ENCODE measurements at regions not wholly inside any gene's neighbourhood (a gene's known extent, or its start where the extent isn't known, plus 50 kb on each side); places are given as distances from the start of the nearest gene placed in this dataset.
"Not testable (repeated sequence)": the region's sequence is repeated elsewhere in the genome, so short reads cannot be mapped to it uniquely, and the experiment has no call there.

GRCh38 chr5:99694884-99695283 lies 766.1 kb upstream of the CHD1 start:
- ATAC-seq = no peak

DNA sequence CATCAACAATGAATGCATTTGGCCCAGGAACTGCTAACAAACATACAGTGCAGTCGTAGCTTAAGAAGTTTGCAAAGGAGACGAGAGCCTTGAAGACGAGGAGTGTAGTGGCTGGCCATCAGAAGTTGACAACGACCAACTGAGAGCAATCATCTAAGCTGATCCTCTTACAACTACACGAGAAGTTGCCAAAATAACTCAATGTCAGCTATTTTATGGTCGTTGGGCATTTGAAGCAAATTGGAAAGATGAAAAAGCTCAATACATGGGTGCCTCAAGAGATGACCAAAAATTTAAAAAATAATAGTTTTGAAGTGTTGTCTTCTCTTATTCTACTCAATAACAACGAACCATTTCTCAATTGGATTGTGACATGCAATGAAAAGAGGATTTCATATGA lies 757.7 kb upstream of the CHD1 start:
- ATAC-seq = no peak

GRCh38 chr5:99675974-99676373 lies 747.2 kb upstream of the CHD1 start:
- no peak for ATAC-seq

DNA sequence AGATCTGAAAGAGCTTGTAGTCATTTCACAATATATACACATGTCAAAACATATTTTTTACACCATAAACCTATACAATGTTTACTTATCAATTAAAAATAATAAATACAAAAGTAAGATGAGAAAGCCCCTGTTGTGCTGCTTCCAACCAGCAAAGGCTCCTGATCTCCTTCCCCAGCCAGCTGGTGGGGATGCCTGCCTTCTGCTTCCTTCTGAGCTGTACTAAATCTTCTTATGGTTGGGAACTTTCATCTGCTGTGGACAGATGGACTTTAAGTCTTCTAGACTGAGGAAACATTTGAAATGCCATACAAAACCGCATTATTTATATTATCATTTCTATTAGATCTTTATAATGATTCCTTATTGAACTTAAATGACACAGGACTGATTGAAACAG lies 745.3 kb upstream of the CHD1 start:
- no peak for ATAC-seq

- ATAC-seq = no peak
Measured at GRCh38 chr5:99664972-99665371, 736.2 kb upstream of the CHD1 start.

DNA sequence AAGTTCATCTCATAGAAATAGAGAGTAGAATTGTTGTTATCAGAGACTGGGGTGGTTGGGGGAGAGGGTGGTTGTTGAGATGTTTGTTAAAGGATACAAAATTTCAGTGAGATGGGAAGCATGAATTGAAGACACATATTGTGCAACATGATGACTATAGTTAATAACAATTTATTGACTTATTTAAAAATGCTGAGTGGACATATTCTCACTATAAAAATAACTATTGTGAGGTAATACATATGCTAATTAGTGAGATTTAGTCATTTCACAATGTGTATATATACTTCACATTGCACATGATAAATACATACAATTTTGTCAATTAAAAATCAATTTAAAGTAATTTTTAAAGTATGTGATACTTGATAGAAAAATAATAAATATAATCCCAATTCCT lies 722.5 kb upstream of the CHD1 start:
- ATAC-seq = no peak

GRCh38 chr5:99646011-99646647 lies 717.3 kb upstream of the CHD1 start:
- no peak for ATAC-seq

DNA sequence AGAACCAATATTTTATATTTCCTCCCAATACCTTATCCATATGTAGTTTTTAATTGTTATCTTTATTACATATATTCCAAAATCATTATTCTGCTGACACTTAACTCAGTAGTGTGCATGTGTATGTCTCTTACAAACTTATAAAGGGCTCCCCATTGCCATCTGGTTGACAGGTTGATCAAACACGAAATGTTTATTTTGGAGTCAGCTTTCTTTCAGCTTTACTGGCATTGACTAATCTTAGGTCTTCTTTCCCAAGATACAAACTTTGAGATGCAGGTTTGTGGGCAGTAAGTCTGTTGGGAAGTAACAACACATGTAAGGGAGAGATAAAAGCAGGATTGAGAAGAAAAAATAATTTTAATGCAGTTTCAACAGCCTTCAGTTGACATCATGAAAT lies 716.0 kb upstream of the CHD1 start:
- ATAC-seq = no peak

DNA sequence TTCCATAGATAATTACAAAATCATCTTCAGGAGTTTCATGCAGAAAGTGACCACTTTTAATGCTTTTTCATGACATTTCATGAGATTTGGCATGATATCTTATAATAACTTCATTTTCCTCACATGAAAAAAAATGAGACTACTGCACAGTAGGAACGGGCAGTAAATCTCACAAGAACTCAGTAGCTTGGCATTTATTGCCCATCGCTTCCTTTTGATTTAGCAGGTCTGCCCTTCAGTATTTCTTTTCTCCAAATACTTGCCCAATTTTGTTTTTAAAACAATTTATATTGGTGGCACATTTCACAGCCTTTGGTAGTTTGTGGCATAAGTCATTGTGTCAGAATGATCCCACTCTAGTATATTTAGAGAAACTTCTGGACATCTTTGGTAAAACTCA lies 711.8 kb upstream of the CHD1 start:
- ATAC-seq = no peak

DNA sequence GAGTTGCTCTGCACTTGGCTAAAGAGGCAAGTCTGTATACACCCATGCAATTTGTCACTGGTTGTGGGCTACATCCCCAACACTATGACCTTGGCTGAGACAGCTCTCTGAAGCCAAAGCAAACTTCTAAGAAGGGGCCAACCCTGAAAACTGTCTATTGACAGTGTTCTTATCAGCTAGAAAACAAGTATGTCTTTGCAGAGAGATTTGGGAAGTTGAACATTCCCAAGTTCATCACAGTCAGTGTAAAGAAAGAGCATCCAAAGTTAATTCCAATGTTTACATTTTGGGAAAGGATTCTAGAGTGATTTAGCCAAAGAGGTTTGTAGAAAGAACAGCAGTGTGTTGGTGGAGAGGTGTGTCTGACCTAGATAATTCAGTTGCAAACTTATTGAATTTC lies 711.1 kb upstream of the CHD1 start:
- ATAC-seq = no peak

GRCh38 chr5:99636663-99637062 lies 707.9 kb upstream of the CHD1 start:
- ATAC-seq = no peak

DNA sequence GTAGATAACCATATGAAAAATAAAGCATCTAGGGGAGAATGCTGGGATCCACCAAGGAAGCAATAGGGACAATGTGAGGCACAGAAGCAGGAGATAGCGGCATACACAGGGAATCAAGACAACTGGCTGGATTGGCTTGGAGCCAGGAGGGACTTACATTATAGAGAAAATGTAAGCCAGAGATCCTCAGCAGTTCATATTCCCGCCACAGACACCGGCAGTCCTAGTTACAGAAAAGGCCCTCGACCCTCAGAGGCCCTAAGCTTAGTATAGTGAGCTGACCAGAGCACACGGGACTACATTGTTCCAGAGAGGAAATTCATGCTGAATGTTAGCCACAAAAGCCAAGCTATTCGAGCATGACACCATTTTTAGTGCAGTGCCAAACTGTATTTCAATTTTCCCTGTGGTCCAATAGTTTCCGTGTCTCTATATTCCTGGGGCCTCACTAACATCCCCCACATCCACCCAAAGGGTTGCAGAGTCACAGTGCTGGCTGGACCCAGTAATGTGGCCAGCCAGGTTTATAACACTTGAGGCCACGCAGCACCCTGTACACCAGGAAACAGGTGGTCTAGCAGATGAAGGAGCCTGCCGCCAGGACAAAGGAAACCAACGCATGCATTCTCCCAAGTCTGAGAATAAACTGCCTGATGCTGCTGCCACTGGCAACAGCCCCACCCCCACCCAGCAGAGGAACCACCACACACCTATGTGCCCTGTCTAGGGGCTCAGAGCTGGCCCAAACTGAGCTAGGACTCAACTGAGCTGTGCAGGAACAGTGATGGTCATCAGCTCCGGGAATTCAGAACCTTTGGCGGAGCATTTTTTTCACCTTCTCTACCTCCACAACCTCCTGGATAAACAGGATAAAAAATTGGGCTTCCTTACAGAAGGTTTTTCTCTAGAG lies 693.2 kb upstream of the CHD1 start:
- no peak for ATAC-seq

GRCh38 chr5:99617335-99617734 lies 688.5 kb upstream of the CHD1 start:
- no peak for ATAC-seq

DNA sequence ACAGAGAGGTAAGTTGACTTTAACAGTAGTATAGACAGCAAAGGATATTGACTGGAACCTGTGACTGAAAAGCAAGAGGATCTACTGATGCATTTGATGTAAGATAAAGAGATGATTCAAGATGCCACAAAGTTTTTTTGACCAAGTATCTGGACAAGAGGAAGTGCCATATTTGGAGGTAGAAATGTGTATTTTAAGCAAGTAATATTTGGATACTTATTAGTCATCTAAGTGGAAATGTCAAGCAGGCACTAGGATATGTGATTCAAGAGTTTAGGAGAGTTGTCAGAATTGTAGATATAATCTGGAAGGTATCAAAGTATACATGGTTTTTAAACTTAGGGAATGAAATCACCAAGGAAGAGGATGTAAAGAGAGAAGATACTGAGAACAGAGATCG lies 686.1 kb upstream of the CHD1 start:
- ATAC-seq = no peak

- ATAC-seq = no peak
Measured at GRCh38 chr5:99607124-99607523, 678.3 kb upstream of the CHD1 start.

- ATAC-seq = no peak
Measured at GRCh38 chr5:99605904-99606303, 677.1 kb upstream of the CHD1 start.

DNA sequence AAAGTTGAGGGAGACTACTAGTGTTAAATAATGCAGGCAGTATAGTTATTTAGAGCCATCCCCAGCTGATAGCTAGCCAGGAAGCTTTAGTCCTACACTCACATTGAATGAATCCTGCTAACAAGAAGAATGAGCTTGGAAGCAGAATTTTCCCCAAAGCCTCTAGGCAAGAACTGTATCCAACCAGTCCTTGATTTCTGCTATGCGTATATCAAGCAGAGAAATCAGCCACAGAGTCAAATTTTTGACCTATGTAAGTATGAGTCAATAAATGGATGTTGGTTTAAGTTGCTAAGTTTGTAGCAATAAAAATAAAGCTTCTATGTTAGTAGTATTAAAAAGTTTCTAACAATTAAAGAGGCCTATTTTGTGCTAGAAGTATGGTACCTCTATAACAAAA lies 672.1 kb upstream of the CHD1 start:
- ATAC-seq = no peak

DNA sequence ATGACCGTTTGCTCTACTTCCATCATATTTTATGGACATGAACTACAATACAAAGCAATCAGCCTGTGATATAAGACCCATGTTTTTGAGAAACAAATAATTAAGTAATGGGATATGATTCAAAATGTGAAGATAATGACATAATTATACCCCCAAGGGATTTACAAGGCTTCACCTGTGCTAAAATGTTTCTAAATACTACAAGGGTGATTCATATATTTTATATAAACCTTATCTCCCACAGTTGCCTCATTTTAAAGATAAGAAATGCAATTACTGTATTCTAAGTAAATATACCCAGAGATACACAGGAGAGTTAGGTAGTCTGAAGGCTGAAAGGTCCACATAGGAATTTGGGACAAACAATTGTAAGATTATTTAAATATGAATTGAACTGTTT lies 662.0 kb upstream of the CHD1 start:
- no peak for ATAC-seq

DNA sequence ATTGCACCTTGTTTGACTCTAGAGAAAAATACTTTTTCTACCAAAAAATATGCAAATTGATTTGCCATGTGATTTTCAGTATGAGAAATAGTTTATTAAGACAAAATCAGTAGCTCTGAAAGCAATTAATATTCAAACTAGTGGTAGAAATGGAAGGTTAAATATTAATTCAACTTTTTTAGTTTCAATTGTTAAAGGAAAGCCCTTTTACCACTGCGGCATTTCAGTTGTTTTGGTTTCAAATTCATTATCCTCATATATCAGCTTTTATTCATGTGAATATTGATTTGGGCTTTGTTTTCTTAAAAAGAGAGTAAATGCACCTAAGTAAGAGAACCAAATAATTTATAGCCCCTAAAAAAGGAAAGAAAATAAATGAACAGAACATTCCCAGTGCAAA lies 660.6 kb upstream of the CHD1 start:
- no peak for ATAC-seq

DNA sequence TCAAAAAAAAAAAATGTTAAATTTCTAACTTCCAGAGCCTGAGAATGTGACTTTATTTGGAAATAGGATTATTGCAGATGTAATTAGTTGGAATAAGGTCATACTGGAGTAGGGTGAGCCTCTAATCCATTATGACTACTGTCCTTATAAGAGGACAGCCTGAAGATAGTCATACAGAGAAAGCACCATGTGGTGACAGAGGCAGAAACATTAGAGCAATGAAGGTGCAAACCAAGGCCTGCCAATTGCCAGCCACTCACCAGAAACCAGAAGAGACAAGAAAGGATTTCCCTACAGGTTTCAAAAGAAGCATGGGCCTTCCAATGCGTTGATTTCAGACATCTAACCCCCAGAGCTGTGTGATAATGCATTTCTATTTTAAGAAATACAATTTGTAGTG lies 659.2 kb upstream of the CHD1 start:
- ATAC-seq = no peak

GRCh38 chr5:99586878-99587277 lies 658.1 kb upstream of the CHD1 start:
- no peak for ATAC-seq

DNA sequence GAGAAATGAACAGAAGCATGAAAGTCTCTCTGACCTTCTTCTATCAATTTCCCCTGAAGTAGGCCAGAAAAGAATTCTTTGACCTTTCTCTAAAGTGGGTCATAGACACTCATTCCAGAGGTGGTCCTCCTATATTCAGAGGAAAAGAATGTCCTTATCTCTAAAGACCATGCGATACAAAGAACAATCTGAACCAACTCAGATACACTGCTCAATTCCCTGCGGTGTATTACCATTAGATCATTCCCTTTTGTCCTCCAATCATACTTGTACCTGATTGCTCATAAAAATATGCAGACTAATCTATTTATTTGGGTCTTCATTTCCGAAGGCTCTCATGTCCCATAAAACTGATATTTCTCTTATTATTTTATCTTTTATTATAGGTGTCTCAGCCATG lies 652.4 kb upstream of the CHD1 start:
- ATAC-seq = not testable (repeated sequence)

GRCh38 chr5:99562937-99563627 lies 634.3 kb upstream of the CHD1 start:
- not testable (repeated sequence) for ATAC-seq

Measured in activated CD4-positive, CD25-positive, alpha-beta regulatory T cell treated with anti-CD3 and anti-CD28 coated beads, Interleukin-2, amount 50 U/mL, for 24 hours (primary cell).